ENCODE measurements at regions not wholly inside any gene's neighbourhood (a gene's known extent, or its start where the extent isn't known, plus 50 kb on each side); places are given as distances from the start of the nearest gene placed in this dataset.

DNA sequence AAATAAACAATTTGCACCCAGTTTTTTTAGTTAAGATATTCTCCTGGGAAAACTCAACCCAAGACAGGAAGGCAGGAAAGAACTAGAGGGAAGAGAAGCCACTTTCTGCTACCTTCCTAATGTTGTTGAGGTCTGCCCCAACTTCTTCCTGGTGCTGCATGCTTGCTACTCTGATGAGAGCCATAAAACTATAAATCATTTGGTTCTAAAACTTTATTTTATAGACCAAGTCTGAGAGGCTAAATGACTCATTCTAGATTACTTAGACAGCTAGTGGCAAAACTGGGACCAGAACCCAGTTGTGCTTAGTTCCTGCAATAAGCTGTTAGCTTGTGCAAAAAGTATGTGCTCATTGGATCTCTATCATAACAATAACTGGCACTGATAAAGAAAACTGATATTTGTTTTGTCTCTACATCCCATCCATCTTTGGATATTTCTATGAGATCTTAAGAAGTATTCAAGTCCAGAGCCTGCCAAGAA, 344.9 kb upstream of the SLC14A2 start:
- no peak for DNase-seq (ENCODE audit: low spot score)
- Histone ChIP-seq H3K9me3 (no peaks in the 10 kb centered on the region), H3K4me3 (no peak overlapping the region), H3K27ac (no peak overlapping the region), H3K36me3 (no peaks in the 10 kb centered on the region), H3K27me3 (replicated peaks; ENCODE audit: insufficient read depth) (no peaks in the 10 kb centered on the region), H3K4me1 (replicated peaks) (no peaks in the 10 kb centered on the region)
- intact Hi-C loops (cut with DNase I) = no loop called here
- no peak for TF ChIP-seq POLR2AphosphoS5 (IDR thresholded peaks at IDR 0.05)
- no peak for TF ChIP-seq POLR2A (IDR thresholded peaks at IDR 0.05)
- TF ChIP-seq CTCF (IDR thresholded peaks at IDR 0.05) = no peak

DNA sequence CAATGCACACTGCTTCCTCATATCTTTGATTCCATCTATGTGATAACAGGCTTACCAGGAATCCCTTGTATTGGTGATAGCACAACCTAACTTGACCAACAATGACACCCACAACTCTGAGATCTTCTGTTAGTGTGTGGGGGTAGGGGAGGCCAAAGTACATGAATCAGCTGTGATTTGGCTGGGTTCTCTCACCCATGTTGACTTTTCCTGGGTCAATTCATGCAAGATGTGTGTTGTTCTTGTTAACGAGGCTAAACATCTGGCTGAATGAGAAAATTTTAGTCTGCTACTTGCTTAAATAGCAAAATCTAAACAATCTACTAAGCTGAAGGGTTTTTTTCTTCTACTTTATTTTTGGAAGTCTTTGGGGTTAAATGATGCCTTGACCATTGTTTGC, 341.2 kb upstream of the SLC14A2 start:
- no peak overlapping the region for H3K27ac ChIP-seq
- no peaks in the 10 kb centered on the region for H3K9me3 ChIP-seq
- no peak overlapping the region for H3K4me3 ChIP-seq
- 62% methylated on average over 1 of the region's 1 CpG for WGBS
- intact Hi-C loops (cut with DNase I) = no loop called here
- TF ChIP-seq POLR2AphosphoS5 (IDR thresholded peaks at IDR 0.05) (no peak), CTCF (IDR thresholded peaks at IDR 0.05) (no peak), POLR2A (IDR thresholded peaks at IDR 0.05) (no peak)
- no peaks in the 10 kb centered on the region for H3K4me1 ChIP-seq (replicated peaks)
- no peaks in the 10 kb centered on the region for H3K36me3 ChIP-seq
- DNase-seq (ENCODE audit: low spot score) = no peak
- no peaks in the 10 kb centered on the region for H3K27me3 ChIP-seq (replicated peaks; ENCODE audit: insufficient read depth)

DNA sequence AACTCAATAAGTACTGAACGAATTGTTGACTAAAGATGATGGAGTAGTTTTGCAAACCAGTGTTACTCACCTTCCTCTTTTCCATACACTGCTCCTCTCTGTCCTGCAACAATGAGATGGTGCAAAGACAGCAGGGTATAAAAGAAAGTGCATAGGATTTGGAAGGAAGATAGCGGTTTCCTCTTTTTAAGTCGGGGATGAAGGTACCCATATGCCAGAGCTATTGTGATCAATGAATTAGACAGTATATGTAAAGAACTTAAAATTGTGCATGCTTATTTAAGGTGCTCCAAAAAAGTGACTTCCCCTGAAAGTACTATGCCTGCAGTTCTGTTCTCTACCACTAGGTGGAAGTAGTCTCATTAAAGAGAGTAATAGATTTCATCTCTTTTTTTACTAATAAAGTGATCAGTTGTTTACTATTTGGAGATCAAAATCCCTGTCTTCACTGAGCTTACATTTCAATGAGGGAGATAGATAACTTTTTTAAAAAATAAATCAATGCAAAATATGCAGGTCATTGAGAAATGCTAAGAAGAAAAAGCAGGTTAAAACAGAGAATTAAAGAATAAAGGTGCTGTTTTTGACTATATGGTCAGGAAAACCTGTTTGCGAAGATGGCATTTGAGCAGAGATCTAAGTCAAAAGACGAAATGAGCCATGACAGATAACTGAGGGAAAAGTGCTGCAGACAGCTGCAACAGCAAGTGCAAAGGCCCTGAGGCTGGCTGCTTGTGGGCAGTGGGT, 339.7 kb upstream of the SLC14A2 start:
- no peak for DNase-seq (ENCODE audit: low spot score)
- H3K36me3 ChIP-seq = no peaks in the 10 kb centered on the region
- intact Hi-C loops (cut with DNase I) = no loop called here
- H3K4me1 ChIP-seq (replicated peaks) = no peaks in the 10 kb centered on the region
- H3K27ac ChIP-seq = no peak overlapping the region
- no peaks in the 10 kb centered on the region for H3K9me3 ChIP-seq
- WGBS = 88% methylated on average over 5 of the region's 5 CpGs
- TF ChIP-seq POLR2A (IDR thresholded peaks at IDR 0.05) = no peak
- no peak for TF ChIP-seq POLR2AphosphoS5 (IDR thresholded peaks at IDR 0.05)
- peak; percentile 33 to 79 (median 59) for TF ChIP-seq CTCF (IDR thresholded peaks at IDR 0.05)
- no peaks in the 10 kb centered on the region for H3K27me3 ChIP-seq (replicated peaks; ENCODE audit: insufficient read depth)
- H3K4me3 ChIP-seq = no peak overlapping the region

DNA sequence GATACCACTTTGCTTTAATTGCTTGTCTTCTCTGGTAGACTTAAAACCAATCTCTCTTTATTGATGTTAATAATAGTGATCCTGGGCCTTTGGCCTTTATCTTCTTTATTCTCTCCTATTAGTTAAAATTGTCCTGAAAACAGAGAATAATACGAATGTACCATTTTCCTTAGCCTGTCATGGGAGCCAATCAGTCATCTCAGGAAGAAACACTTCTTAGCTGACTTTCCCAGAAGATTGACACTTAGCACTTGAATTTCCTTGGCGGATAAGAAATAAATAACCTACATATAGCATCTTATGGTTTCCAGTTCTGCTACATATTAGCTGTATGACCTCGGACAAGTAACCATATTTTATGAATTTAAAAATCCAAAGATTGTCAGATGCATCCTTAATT, 338.4 kb upstream of the SLC14A2 start:
- Histone ChIP-seq H3K27me3 (replicated peaks; ENCODE audit: insufficient read depth) (no peaks in the 10 kb centered on the region), H3K4me3 (no peak overlapping the region), H3K9me3 (no peaks in the 10 kb centered on the region), H3K4me1 (replicated peaks) (no peaks in the 10 kb centered on the region), H3K27ac (no peak overlapping the region), H3K36me3 (no peaks in the 10 kb centered on the region)
- DNase-seq (ENCODE audit: low spot score) = no peak
- WGBS = over 99% methylated on average over 3 of the region's 3 CpGs
- intact Hi-C loops (cut with DNase I) = no loop called here
- TF ChIP-seq POLR2AphosphoS5 (IDR thresholded peaks at IDR 0.05) (no peak), CTCF (IDR thresholded peaks at IDR 0.05) (no peak), POLR2A (IDR thresholded peaks at IDR 0.05) (no peak)

- 92% methylated on average over 4 of the region's 4 CpGs for WGBS
- Histone ChIP-seq H3K27ac (no peak overlapping the region), H3K27me3 (replicated peaks; ENCODE audit: insufficient read depth) (no peaks in the 10 kb centered on the region), H3K9me3 (no peaks in the 10 kb centered on the region), H3K4me1 (replicated peaks) (no peaks in the 10 kb centered on the region), H3K36me3 (no peaks in the 10 kb centered on the region), H3K4me3 (no peak overlapping the region)
- TF ChIP-seq CTCF (IDR thresholded peaks at IDR 0.05) (no peak), POLR2AphosphoS5 (IDR thresholded peaks at IDR 0.05) (no peak), POLR2A (IDR thresholded peaks at IDR 0.05) (no peak)
- DNase-seq (ENCODE audit: low spot score) = no peak
- intact Hi-C loops (cut with DNase I) = no loop called here
These were observed 337.4 kb upstream of the SLC14A2 start for GRCh38 chr18:45277908-45278307.
